Coronary artery (tissue), 2 donors: ENCODE measurements at regions not wholly inside any gene's neighbourhood (a gene's known extent, or its start where the extent isn't known, plus 50 kb on each side); places are given as distances from the start of the nearest gene placed in this dataset.
"Not testable (repeated sequence)": the region's sequence is repeated elsewhere in the genome, so short reads cannot be mapped to it uniquely, and the experiment has no call there.

Experiments
- DNase-seq: peaks from one replicate; pipeline ENCODE4 v3.0.0-alpha.2; 2017; ENCODE audit warnings: low spot score
- H3K27ac ChIP-seq, 2 donors: fragments of 200-600 bp; sonication (generic); one replicate each; pipeline ENCODE4 v1.5.1; 2016 to 2019
- H3K4me3 ChIP-seq: fragments of 200-600 bp; sonication (generic); 2 replicates; pipeline ENCODE4 v1.5.1; 2016; ENCODE audit warnings: mild to moderate bottlenecking, moderate library complexity
- CTCF ChIP-seq: fragments of 200-600 bp; sonication (generic); IDR thresholded peaks from one replicate; pipeline ENCODE4 v1.5.1; 2019; ENCODE audit warnings: antibody characterized with exemption

GRCh38 chr4:186826846-186827533 is 103.3 kb upstream of the FAT1 start:
- TF ChIP-seq CTCF = no peak
- DNase-seq = no peak

GRCh38 chr4:186827534-186827897 is 103.9 kb upstream of the FAT1 start:
- no peak overlapping the region for H3K4me3 ChIP-seq
- TF ChIP-seq CTCF = no peak
- no peak overlapping the region for H3K27ac ChIP-seq
- no peak for DNase-seq

More at GRCh38 chr4:186826846-186827533, 103.3 kb upstream of the FAT1 start:
- H3K27ac ChIP-seq = no peak overlapping the region
- H3K4me3 ChIP-seq = no peak overlapping the region

- H3K4me3 ChIP-seq = no peak overlapping the region
- DNase-seq = no peak
- H3K27ac ChIP-seq = no peak overlapping the region
- no peak for TF ChIP-seq CTCF
These were observed 105.4 kb upstream of the FAT1 start for GRCh38 chr4:186829097-186829496.

- Histone ChIP-seq H3K27ac (no peak overlapping the region), H3K4me3 (no peak overlapping the region)
- no peak for TF ChIP-seq CTCF
- DNase-seq = no peak
These were observed 106.2 kb upstream of the FAT1 start for GRCh38 chr4:186829740-186830449.

GRCh38 chr4:186831574-186831973 is 107.9 kb upstream of the FAT1 start:
- Histone ChIP-seq H3K4me3 (no peak overlapping the region), H3K27ac (no peak overlapping the region)
- no peak for TF ChIP-seq CTCF
- DNase-seq = no peak

- H3K27ac ChIP-seq = no peak overlapping the region
- no peak overlapping the region for H3K4me3 ChIP-seq
- TF ChIP-seq CTCF = no peak
- no peak for DNase-seq
These were observed 109.2 kb upstream of the FAT1 start for GRCh38 chr4:186832906-186833305.

GRCh38 chr4:186837463-186837862 is 113.8 kb upstream of the FAT1 start:
- DNase-seq, H3K4me3 ChIP-seq, H3K27ac ChIP-seq: not testable (repeated sequence)
